ENCODE measurements at regions not wholly inside any gene's neighbourhood (a gene's known extent, or its start where the extent isn't known, plus 50 kb on each side); places are given as distances from the start of the nearest gene placed in this dataset.

- TF ChIP-seq CTCF (conservative IDR thresholded peaks at IDR 0.05; ENCODE audit: low read depth, low read length) (peak; percentile 63), EZH2 (IDR thresholded peaks at IDR 0.05; ENCODE audit: borderline replicate concordance, low read depth, low read length, poor library complexity, severe bottlenecking) (no peak)
These were observed 161.3 kb downstream of the RPL10L start for GRCh38 chr14:46490238-46490685.

All from A673 (cell line).